TTC549 (cell line): ENCODE measurements at regions not wholly inside any gene's neighbourhood (a gene's known extent, or its start where the extent isn't known, plus 50 kb on each side); places are given as distances from the start of the nearest gene placed in this dataset.
"Not testable (repeated sequence)": the region's sequence is repeated elsewhere in the genome, so short reads cannot be mapped to it uniquely, and the experiment has no call there.

Experiments
- FAIRE-seq: peaks from 2 replicates; lab custom pipeline; 2012; peaks lifted over from hg19 to GRCh38; lab: Jason Lieb, UNC

DNA sequence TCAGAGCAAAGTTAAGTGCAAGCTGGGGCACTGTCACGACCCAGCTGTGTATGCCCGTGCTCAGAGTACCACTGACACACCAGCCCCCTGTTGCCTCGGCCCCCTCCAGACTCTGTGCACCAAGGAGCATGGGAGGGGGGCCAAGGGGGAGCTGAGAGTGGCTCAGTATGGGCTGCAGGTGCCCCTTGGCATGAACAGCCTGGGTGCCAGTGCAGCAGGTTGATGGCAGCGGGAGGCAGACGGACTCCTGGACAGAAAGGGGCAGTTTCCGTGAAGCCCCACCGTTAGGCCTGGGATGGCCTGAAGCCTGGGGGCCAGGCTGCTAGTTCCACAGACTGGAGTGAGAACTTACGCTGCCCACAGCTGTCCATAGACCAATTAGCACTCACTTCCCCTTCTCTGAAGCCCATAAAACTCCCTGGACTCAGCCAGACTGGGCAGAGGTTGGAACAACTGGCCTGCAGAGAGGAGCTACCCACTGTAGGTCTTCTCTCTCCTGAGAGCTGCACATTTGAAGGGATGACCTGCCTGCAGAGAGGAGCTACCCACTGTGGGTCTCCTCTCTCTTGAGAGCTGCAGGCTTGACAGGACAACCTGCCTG, 182.8 kb downstream of the DEPDC1B start:
- FAIRE-seq, result no peak

DNA sequence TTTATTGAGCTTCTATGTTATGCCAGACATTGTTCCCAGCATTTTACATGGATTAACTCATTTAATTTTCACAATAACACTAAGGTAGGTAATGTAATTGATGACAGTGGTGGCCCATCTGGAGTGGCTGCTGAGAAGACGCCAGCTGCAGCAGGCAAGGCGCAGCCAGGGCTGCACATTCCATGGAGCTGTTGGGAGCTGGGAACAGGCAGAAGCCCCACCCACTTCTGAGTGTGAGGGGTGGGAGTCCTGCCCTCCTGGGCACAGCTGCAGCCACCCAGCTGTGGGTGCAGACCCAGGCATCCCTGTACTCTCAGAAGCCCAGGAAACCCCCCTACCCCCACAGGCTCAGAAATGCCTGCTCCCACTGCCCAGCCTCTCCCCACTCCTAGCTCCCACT, 183.3 kb downstream of the DEPDC1B start:
- no peak for FAIRE-seq

DNA sequence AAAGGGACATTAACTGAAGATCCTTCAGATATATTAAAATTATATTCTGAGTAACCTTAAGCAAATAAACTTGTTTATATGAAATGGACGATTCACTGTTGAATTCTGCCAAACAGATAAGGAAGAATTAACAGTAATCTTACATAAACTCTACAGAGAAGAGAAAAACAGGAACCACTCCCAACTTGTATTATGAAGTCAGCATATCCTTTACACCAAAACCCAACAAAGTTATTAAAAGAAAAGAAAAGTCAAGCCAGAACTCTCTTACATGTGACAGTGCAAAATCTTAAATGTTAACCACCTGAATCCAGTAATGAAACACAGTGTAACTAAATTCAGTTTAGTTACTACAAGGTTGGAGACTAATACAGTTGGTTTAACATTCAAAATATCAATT, 185.8 kb downstream of the DEPDC1B start:
- no peak for FAIRE-seq

DNA sequence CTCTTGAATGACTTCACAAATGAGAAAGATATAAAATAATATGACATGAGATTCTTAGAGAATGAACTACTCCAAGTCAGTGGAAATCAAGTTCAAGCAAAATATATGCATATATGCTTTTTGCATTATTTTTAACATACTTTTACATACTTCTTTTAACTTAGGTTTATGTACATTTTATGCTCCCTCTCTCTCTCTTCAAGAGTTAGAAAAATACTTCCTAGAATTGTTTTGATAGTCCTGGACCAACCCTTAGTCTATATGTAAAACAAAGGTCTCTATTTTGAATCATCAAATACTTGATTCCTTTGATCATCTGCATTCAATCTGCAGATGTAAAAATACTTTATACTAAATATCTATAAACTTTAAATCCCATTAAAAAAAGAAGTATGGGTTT, 187.8 kb downstream of the DEPDC1B start:
- FAIRE-seq, result no peak

DNA sequence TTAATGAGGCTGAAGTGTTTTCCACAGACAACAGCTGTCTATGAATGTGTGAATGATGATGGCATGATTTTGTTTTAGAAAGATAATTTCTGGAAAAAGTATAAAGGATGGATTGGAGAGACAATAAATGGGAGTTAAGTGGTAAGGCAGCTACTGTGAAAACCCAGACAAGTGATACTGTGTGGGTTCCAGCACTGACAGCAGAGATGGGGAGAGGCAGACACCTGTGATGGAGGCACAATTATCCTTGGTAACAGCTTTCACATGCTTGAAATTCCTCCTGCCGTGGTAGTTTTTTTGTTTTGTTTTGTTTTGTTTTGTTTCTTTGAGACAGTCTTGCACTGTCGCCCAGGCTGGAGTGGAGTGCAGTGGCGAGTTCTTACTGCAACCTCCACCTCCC, 189.3 kb downstream of the DEPDC1B start:
- FAIRE-seq, result no peak

DNA sequence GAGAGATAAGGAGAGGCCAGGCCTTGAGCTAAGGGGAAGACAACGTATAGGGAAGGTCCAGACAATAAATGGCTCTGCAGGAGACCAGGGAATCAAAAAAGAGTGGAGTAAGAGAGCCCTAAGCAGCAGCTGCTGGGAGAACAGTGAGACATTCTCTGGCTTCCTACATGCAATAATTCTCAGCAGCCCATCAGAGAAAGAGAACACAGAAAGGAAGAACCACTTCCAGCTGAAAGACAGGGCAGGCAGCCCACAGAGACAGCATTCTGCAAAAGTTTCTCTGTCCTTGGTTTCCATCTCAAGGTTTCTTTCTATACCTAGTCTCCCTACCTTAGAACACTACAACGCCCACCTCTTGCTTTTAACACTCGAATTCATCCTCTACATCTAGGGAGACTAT, 189.9 kb downstream of the DEPDC1B start:
- FAIRE-seq, result no peak

DNA sequence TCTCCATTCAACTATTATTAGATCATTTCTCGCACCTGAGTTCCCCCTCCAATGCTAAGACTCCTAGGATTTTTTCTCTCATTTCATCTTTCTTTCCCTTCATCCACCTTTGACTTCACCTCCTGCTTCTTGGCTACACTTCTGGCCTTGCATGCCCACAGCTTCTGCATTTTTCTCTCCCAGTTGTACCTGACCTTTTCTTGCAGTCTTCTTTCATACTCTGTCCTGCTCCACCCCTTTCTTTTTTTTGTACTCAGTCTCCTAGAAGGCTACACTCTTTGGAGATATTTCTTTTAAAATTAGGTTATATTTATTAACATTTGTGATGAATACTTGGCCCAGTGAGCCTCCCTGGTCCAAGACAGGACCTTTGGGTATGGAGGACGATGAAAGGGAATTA, 190.4 kb downstream of the DEPDC1B start:
- no peak for FAIRE-seq

DNA sequence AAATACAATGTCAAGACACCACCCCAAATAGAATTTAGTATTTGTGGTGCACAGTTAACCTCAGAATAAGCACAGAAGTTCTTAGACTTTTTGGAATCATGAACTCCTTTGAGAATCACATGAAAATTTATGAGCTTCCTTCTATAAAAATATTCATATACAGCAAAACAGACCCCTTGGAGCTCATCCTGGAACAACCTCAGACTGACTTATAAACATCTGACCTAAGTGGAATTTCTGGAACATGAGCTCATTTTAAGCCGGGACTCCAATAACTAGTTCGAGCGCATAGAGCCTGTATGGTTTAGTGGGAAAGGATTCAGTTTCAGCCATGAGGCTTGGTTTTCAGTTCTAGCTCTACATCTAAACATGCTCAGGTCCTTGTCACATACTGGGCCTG, 192.3 kb downstream of the DEPDC1B start:
- no peak for FAIRE-seq

DNA sequence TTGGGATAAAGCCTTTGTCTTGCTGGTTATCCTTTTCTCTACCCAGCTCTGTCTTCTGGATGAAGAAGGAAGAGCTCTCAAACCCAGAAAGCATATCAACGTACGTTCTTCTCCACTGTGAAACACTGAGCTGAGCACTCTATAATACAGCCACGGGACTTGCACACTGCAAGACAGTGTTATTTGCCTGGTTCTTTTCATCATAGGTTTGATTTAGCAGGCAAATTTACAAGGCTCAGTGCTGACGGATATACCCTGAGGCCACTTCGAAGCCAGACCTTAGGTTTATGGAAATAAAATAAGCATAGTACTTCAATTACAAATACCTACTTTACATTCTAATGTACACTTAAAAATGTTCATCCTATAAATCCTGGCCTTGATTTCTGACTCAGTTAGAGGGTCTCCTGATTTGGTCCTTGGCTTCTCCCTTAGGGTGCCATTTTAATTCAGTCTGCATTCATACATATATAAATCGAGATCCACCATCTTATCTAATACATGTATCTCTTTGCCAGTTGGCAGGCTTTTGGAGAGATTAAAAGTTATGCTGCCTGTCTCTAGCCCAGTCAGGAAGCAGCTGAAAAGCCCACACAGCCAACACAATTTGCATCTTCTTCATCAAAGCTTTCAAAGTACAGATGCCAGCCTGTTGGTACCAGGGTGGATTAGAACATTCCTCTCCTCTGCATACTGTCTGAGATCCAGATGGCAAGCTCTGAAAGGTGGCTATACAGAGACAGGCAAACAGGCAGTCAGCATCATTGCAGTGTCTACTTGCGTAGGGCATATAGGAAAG, 194.4 kb downstream of the DEPDC1B start:
- no peak for FAIRE-seq

DNA sequence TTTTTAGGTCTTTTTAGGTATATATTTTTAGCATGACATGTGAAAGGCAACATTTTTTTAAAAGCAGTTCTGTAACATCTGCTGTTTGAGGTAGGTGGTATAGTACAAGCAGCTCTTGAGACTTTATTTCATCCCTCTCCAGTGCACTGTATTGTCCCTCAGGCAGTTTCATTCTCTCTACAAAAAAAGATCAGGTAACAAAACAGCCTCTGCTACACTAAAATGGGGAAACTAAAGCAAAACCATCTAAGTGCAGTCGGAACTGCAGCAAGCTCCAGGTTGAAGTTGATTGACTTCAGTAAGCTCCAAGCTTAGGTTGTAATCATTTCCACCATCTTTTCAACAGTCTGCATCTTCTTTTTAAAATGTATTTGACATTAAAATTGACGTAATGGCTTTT, 195.6 kb downstream of the DEPDC1B start:
- FAIRE-seq, result no peak

DNA sequence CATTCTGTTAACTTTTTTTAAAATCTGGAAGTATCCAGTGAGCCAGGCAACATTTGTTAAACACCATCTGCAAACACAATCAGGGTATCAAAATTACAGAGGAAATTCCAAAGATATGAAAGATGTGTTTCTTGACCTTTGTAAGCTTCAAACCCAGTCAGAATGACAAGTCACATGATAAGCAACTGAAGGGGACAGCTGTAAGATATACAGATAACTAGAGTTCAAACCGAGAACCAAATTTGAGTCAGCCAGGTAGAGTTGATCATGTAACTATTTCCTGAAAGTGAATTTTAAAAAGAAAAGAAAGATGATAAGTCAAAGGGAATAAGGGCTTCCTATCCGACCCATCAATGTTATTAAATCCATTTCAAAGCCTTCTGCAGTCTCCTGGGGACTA, 196.2 kb downstream of the DEPDC1B start:
- FAIRE-seq, result no peak

DNA sequence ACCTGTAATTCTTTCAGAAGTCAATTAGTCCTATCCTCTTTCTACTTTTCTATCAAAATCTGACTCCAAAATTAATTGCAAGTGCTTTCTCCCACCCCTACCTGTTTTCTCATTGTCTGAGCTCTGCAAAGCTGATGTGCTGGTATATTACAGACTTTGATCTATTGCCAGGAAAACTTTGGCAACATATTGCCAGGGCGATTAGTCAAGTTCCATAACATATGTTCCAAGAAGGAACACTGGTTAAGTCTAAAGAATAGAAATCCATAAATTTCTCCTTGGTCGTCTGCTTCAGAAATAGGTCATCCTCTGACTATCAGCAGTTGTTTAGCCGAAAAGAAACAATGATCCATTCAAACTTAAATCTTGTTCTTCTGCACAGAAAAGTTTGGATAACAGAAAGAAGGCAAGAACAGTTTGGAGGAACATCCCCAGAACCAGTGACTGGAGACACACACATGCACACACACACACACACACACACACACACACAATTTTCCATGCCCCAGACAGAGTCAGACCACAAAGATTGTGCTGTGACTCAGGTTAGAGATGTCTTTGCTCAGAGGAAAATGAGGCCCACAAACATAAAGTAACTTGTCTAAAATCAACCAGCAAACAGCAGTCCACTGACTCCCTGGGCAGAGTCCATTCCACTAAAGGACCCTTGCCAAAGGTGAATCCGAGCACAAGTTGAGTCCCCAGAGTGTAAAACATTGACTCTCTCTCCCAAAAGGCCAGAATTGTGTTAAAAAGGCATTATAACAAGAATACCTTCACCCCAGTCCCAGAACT, 202.1 kb downstream of the DEPDC1B start:
- no peak for FAIRE-seq

DNA sequence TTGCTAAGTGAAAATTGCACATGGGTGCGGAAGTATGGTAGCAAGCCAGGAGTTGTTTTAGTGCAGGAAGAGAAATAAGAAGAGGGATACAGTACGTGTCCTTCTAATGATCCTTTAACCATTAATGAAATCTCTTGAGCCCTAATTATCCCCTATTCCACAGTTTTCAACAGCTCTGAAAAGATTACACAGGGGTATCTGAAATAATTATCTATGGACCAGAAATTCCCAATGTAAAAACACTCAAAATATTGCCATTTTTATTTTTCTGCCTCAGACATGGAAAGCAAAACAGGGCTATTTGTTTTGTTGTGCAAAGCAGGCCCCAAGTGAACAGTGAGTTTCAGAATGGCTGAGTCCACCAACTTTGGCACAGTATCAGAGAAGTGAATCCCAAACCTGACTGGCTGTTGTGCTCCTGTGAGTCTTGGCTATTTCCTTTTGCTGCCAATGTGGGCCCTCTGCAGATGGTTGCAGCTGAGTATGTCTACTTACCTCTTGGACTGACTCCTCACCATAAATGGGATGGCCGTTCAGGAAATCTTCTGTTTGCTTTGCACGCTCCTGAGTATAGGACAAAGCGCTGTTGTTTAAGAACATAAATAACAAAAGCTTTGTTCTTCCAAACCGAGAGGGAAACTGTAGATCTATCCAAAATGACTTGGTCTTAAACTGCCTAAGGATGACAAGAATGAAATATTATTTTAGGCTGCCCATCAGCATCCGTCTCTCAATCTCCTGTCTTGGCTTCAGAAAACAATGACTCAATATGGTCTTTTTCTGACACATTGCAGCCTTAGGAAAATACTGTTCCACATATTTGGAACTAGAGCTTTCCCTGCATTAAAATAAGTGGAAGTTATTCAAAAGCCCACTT, 204.1 kb downstream of the DEPDC1B start:
- no peak for FAIRE-seq

DNA sequence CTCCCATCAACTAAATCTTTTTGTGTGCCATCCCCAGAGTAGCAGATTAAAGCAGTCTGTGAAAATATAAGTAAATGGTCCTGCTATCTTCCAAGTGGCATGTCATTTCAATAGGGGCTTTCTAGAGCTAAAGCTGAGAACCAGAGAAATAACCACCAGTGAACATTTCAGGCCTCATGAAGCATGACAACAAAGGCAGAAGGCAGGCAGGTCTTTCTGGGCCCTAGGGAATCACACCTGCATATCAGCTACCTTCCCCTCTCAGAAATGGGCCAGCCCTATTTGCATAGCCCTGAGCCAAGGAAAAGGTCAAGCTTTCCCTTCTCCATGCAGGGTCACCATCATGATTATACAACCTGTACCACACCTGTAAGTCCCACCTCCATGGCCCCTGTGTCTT, 205.3 kb downstream of the DEPDC1B start:
- FAIRE-seq, result no peak

DNA sequence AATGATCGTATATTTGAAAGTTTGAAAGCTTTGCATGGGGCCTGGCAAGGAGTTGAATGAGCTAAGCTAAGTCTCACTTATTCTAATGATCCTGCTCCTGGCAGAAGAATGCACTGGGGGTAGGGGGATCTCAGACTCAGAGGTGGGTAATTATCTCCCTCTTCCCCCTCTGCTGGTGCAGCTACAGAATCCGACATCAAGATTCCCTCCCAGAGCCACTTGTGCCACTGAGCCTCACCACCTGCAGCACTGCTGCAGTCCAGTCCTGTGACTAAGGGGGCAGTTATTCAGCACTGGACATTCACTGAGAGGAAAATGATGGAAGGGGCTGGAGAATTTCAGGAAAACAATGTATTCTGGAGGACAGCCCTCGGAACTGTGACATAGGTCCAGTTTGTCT, 205.8 kb downstream of the DEPDC1B start:
- no peak for FAIRE-seq

DNA sequence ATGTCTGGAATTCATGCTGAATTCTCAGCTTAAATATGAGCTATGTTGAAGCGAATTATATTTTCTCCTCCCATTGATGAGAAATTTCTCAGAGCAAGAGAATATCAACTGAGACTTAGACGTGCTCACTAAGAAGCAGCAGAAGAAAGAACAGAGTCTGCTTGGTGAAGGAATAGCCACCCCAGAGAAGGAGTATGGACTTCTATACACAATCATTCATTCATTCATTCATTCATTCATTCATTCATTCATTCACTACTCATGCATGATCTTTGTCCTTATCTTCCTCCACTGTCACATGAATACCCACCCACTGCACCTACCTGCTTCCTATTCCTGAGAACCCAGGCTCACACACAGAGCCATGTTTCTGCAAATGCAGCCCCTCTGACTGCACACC, 206.6 kb downstream of the DEPDC1B start:
- no peak for FAIRE-seq

DNA sequence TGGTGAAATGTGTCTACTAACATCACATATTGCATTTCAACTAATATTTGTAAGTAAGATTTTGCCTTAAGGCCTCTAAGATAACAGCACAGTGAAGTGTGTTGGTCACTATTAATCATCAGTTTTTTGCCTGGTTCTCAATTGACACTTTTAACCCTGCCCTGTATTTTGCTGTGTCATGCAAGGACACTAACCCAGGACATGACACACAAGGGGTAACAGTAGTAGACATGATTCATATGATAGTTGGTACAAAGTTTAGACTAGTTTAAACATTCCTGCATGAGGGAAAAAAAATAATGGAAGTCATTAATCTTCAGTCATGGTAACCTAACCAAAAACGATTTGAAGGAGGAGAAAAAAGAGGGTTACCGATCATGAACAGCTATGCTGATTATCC, 207.0 kb downstream of the DEPDC1B start:
- no peak for FAIRE-seq

DNA sequence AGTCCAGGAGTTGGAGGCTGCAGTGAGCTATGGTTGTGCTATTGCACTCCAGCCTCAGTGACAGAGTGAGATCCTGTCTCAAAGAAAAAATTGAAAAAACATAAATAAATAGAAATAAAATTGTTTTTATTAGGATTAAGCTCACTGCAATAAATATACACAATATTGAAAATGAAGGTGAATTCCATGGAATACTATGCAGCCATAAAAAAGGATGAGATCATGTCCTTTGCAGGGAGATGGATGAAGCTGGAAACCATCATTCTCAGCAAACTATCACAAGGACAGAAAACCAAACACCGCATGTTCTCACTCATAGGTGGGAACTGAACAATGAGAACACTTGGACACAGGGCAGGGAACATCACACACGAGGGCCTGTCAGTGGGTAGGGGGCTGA, 207.6 kb downstream of the DEPDC1B start:
- not testable (repeated sequence) for FAIRE-seq

DNA sequence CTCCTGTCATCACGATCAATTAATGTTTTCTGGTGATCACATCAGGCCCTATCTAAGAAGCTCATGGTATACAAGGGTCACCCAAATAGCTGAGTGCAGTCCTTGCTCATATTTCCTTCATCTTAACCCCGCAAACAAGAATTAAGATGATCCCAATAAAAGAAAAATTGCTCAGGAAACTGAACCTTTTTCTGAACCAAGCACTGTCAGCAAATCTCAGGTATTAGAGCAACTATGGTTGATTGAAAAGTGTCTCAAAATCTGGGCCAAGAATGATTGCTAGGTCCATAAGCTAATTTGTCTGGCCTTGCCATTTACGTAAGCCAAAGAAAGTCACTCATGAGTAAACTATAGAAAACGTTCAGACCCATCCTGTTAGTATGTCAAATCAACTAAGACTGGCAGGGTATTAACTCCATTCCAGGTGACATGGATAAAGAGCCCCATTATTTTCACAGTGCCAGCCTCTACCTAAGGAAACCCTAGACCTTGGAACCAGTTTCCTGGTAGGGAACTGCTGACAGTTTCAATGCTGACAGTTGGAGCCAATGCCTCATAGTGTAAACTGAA, 209.3 kb downstream of the DEPDC1B start:
- FAIRE-seq, result no peak

DNA sequence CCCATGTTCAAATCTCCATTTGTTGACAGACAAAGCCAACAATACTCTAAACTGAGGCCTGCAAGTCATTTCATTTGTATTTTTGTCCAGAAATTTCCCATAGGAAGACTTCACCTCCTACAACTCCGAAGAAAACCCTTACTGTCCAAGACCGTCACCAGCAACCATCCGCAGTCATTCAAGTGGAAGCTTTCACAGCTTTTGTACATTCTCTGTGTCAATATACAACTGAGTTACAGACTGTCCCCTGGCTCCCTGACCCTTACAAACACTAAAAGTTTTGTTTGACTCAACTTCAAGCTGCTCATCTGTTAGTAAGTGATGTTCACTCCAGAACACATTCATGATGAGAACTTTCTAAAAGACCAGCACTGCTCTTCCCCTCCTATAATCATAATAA, 210.1 kb downstream of the DEPDC1B start:
- FAIRE-seq, result no peak

DNA sequence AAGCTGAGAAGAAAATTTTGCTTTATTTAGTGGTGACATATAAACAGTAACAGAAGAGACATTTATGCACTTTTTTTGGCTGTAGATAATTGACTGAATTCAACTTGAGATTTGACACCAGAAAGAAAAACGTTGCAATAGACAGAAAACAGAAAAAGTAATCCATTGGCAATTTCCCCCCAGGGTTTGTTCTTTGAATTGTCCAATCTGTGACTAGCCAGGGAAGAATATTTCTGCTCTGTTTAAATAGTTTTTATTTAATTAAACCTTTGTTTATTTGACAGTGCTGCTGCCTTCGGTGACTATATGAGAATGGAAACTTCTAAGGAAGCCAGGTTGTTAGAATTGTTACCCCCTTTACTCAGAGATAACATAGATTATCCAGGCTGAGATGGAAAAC, 210.6 kb downstream of the DEPDC1B start:
- no peak for FAIRE-seq

DNA sequence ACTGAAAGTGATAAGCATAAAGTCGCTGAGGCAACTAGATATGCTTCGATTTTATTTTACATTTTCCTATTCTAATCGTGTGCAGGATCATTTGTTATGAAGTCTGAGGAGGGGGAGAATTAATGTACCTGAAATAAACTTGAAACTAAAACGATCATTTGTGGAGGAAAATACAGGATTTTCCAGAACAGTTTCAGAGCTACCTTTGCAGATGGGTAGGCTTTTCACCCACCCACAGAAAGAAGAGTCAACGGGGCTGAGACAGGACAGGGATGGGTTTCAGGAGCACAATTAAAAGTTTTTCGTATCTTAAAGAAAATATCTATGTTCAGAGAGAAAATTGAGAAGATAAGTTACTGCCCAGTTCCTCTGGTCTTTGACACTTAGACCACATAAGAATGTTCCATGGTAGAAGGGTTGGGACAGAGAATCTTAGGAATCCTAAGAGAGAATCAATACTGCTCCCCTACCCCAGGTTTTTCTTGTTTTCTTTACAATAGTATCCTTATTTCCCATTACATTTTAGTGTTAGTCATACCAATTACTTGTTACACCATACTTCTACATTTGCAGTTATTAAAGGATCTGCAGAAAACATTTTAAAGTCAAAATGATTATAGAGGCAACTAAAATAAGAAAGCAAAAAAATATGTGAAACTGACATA, 211.4 kb downstream of the DEPDC1B start:
- FAIRE-seq, result no peak
